ACHN (cell line): ENCODE measurements at regions not wholly inside any gene's neighbourhood (a gene's known extent, or its start where the extent isn't known, plus 50 kb on each side); places are given as distances from the start of the nearest gene placed in this dataset.
"Not testable (repeated sequence)": the region's sequence is repeated elsewhere in the genome, so short reads cannot be mapped to it uniquely, and the experiment has no call there.

ENCODE experiments used
- DNase-seq: peaks from one replicate; pipeline ENCODE4 v3.0.0-alpha.2; 2015
- in situ Hi-C: cut with HindIII; loops from 2 replicates; pipeline ENCODE4 v1.10.0; 2017; ENCODE audit warnings: low sequenced_read_pairs, low pct_ligation_motif_present, low pct_unique_long_range_greater_than_20kb

DNA sequence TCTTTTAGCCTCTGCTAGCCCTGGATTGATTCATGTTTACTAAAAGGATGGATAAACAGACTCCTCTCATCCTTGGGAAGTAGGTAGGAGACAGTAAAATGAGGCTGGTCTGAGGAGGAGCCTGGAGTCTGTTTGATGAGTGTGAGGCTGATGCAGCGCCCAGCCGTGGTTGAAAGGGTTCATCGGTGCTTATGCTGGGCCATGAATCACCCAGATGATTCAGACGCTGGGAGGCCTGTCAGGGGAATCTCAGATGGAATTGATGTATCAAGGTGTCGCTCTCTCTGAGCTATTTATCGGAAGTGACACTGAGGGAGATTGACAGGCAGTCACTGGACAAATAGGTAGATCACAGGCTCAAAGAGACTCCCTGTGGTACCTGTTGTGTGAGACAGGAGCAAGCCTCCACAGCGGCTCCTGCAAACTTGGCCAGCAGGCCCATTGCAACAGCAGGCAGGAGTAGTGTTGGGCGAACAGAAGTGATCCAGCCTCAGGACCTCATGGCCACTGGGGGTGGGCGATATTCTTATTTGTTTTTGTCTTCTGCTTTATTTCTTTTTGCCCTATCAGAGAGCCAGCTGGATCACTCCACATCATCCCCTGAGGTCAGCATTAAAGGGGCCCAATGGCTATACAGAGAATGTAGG, 109.9 kb upstream of the CADM1 start:
- DNase-seq = peak; percentile 71
- in situ Hi-C loops = no loop called here

- in situ Hi-C loops = no loop called here
- DNase-seq = no peak
Measured at GRCh38 chr11:115613004-115613403, 108.8 kb upstream of the CADM1 start.

DNA sequence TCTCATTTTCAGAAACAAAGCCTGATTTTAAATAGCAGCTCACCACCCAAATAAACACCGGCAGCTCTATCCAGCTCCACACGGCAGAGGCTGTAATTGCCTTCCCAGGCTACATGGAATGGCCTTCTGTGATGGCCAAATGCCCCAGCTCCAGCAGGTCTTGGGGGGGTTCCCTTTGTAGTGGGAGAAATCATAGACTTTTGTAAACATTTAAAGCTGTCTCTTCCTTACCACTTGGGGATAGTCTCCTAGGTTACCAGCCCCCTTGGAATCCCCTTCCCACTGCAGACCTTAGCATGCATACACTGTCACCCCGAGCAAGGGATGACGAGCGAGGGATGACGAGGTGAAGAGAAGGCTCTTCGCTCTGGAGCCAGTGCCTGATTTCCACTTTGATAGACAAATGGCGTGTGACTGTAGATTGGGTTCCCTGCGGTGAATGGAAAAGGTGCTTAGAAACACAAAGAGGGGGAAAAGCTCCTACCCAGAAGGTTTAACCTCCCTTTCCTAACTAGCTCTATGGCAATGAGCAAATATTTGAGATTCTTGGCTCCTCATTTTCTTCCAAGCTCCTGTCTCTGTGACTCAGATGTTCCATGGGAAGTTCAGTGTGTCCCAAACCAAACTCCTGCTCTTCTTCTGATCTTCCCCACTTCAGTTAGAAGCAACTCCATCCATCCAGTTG, 108.0 kb upstream of the CADM1 start:
- DNase-seq = no peak

GRCh38 chr11:115611343-115611742, 107.1 kb upstream of the CADM1 start:
- DNase-seq = no peak
- in situ Hi-C loops = no loop called here

More for the DNA sequence above, 108.0 kb upstream of the CADM1 start:
- in situ Hi-C loops = no loop called here

GRCh38 chr11:115610908-115611307, 106.7 kb upstream of the CADM1 start:
- in situ Hi-C loops = no loop called here
- no peak for DNase-seq

DNA sequence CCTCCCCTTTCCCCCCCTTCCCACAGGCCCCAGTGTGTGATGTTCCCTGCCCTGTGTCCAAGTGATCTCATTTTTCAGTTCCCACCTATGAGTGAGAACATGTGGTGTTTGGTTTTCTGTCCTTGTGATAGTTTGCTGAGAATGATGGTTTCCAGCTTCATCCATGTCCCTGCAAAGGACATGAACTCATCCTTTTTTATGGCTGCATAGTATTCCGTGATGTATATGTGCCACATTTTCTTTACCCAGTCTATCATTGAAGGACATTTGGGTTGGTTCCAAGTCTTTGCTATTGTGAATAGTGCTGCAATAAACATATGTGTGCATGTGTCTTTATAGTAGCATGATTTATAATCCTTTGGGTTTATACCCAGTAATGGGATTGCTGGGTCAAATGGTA, 106.0 kb upstream of the CADM1 start:
- in situ Hi-C loops, DNase-seq: not testable (repeated sequence)

- in situ Hi-C loops = no loop called here
- DNase-seq = no peak
Measured at GRCh38 chr11:115608976-115609375, 104.8 kb upstream of the CADM1 start.

GRCh38 chr11:115607621-115608221, 103.5 kb upstream of the CADM1 start:
- DNase-seq = no peak
- in situ Hi-C loops = no loop called here

GRCh38 chr11:115606498-115607220, 102.4 kb upstream of the CADM1 start:
- in situ Hi-C loops = no loop called here
- DNase-seq = peak; percentile 16

- DNase-seq = peak; percentile 10
- in situ Hi-C loops = no loop called here
Measured at GRCh38 chr11:115605871-115606497, 101.8 kb upstream of the CADM1 start.

DNA sequence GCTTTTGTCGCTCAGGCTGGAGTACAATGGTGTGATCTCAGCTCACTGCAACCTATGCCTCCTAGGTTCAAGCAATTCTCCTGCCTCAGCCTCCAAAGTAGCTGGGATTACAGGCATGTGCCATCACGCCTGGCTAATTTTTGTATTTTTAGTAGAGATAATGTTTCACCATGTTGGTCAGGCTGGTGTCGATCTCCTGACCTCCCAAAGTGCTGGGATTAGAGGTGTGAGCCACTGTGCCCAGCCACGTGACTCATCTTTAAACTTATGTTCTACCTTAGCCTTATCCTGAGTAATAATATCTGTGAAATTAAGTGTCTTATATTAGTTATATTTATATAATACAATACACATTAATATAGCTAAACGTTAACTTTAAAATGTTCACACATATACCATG, 101.2 kb upstream of the CADM1 start:
- in situ Hi-C loops, DNase-seq: not testable (repeated sequence)

GRCh38 chr11:115599125-115599524, 94.9 kb upstream of the CADM1 start:
- DNase-seq = no peak
- in situ Hi-C loops = no loop called here

DNA sequence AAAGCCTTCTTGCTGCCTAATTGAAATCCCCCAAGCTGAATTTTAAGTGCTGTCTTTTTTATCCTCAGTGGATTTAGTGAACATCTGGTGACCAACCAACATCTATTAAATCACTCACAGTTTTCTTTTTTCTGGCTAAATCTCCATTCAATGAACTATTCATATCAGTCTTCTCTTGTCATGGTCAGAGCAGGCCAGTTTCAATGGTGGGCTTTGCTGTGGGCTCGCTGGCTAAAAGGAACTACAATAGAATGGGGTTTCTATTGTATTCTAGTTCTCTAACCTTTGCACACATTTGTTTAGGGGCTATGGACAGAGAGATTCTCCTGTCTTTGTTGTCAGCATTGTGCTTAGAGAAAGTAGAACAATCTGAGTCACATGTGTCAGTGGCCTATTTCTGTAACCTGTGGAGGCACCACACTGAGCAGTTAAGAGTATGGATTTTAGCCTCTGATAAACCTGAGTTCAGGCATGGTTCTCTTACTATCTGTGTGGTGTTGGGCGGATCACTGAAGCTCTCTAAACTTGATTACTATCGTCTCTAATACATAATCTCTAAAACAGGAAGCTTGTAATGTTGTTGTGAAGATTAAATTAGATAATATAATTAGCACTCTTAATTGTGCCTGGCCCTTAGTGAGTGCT, 94.2 kb upstream of the CADM1 start:
- in situ Hi-C loops = no loop called here
- DNase-seq = no peak

GRCh38 chr11:115591380-115591779, 87.2 kb upstream of the CADM1 start:
- no peak for DNase-seq
- in situ Hi-C loops = no loop called here

- DNase-seq = no peak
- in situ Hi-C loops = no loop called here
Measured at GRCh38 chr11:115590254-115590653, 86.0 kb upstream of the CADM1 start.

DNA sequence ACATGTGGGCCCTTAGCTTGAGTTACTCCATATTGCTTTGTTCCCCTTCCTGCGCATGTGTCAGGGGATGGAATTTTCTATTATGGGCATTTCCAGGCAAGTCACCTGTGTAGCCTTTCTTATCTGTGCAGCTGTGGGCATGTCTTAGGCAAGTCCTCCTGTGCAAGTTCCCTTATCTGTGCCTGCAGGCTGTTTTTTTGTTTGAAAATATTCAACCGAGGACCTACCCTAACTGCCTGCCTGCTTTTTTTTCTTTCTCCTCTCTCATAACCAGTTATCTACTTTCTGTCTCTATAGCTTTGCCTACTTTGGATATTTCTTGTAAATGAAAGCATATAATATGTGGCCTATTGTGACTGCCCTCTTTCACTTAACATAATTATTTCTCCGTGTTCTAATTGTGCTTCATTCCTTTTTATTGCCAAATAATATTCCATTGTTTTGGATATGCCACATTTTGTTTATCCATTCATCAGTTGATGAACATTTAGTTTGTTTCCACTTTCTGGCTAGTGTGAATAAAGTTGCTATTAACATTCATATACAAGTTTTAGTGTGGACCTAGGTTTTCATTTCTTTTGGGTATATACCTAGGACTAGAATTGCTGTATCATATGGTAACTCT, 83.6 kb upstream of the CADM1 start:
- no peak for DNase-seq
- in situ Hi-C loops = no loop called here

DNA sequence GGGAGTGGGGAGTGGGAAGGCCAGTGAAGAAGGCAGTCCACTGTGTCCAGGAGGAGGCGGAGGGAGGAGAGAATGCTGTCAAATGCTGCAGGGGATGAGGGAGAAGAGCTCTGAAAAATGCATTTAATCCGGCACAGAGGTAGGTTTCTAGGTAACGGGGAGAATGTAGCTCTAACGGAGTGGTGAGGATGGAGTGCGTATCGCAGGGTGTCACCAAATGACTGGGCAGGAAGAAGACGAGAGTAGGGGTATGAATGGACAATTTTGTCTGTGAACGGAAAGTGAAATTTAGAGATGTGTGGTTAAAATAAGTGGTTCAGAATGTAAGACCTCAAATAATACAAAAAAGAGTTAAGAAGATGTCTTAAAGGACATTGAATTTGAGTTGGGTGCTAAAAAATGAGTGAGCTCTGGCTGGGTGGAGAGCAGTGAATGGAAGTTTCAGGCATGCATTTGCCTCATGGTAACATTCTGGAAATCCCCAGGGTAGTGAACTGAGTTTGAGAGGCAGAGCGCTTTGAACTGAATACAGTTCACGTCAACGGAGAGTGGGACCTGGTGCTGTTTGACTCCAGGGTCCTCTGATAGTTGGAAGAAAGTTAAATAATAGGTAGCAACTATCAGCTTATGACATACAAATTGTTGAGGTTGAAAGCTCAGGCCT, 81.3 kb upstream of the CADM1 start:
- in situ Hi-C loops = no loop called here
- no peak for DNase-seq
